ENCODE measurements at regions not wholly inside any gene's neighbourhood (a gene's known extent, or its start where the extent isn't known, plus 50 kb on each side); places are given as distances from the start of the nearest gene placed in this dataset.
"Not testable (repeated sequence)": the region's sequence is repeated elsewhere in the genome, so short reads cannot be mapped to it uniquely, and the experiment has no call there.

- H3K4me3 ChIP-seq (ENCODE audit: low read depth, low read length), result no peak overlapping the region
- no peak for TF ChIP-seq CTCF (IDR thresholded peaks at IDR 0.05; ENCODE audit: control insufficient read depth, extremely low read depth, insufficient read depth)
- DNase-seq (ENCODE audit: low read depth), result no peak
Observed at GRCh38 chr14:105581551-105582341, 55.4 kb downstream of the TMEM121 start.

GRCh38 chr14:105582639-105583038 lies 56.3 kb downstream of the TMEM121 start:
- no peak overlapping the region for H3K4me3 ChIP-seq (ENCODE audit: low read depth, low read length)
- no peak for TF ChIP-seq CTCF (IDR thresholded peaks at IDR 0.05; ENCODE audit: control insufficient read depth, extremely low read depth, insufficient read depth)
- no peak for DNase-seq (ENCODE audit: low read depth)

GRCh38 chr14:105583914-105584313 lies 57.5 kb downstream of the TMEM121 start:
- not testable (repeated sequence) for H3K4me3 ChIP-seq (ENCODE audit: low read depth, low read length); DNase-seq (ENCODE audit: low read depth)

- H3K4me3 ChIP-seq (ENCODE audit: low read depth, low read length); DNase-seq (ENCODE audit: low read depth): not testable (repeated sequence)
Observed at GRCh38 chr14:105585290-105585689, 58.9 kb downstream of the TMEM121 start.

GRCh38 chr14:105585722-105586121 lies 59.3 kb downstream of the TMEM121 start:
- DNase-seq (ENCODE audit: low read depth), result not testable (repeated sequence)

GRCh38 chr14:105586144-105586872 lies 59.9 kb downstream of the TMEM121 start:
- not testable (repeated sequence) for DNase-seq (ENCODE audit: low read depth); H3K4me3 ChIP-seq (ENCODE audit: low read depth, low read length)

More at GRCh38 chr14:105585722-105586121, 59.3 kb downstream of the TMEM121 start:
- H3K4me3 ChIP-seq (ENCODE audit: low read depth, low read length), result not testable (repeated sequence)

GRCh38 chr14:105587034-105587433 lies 60.7 kb downstream of the TMEM121 start:
- H3K4me3 ChIP-seq (ENCODE audit: low read depth, low read length); DNase-seq (ENCODE audit: low read depth): not testable (repeated sequence)

- H3K4me3 ChIP-seq (ENCODE audit: low read depth, low read length); DNase-seq (ENCODE audit: low read depth): not testable (repeated sequence)
Observed at GRCh38 chr14:105587482-105588235, 61.3 kb downstream of the TMEM121 start.

GRCh38 chr14:105588236-105588860 lies 62.0 kb downstream of the TMEM121 start:
- TF ChIP-seq CTCF (IDR thresholded peaks at IDR 0.05; ENCODE audit: control insufficient read depth, extremely low read depth, insufficient read depth), result no peak
- no peak overlapping the region for H3K4me3 ChIP-seq (ENCODE audit: low read depth, low read length)

More at GRCh38 chr14:105588236-105588860, 62.0 kb downstream of the TMEM121 start:
- DNase-seq (ENCODE audit: low read depth), result no peak
